NB4 (cell line): ENCODE measurements at regions not wholly inside any gene's neighbourhood (a gene's known extent, or its start where the extent isn't known, plus 50 kb on each side); places are given as distances from the start of the nearest gene placed in this dataset.

Experiments used
- DNase-seq: peaks from one replicate; pipeline ENCODE4 v3.0.0; 2010; ENCODE audit warnings: low read depth
- H3K4me3 ChIP-seq: one replicate; pipeline ENCODE4 v1.5.1; 2011; ENCODE audit warnings: mild to moderate bottlenecking, low read depth, low read length, moderate library complexity
- MYC ChIP-seq: IDR thresholded peaks from 2 replicates; pipeline ENCODE4 v1.6.1; 2011; ENCODE audit warnings: low read depth, low read length
- POLR2A ChIP-seq: IDR thresholded peaks from 2 replicates; pipeline ENCODE4 v1.6.1; 2011; ENCODE audit warnings: mild to moderate bottlenecking; ENCODE audit not compliant: insufficient read length; ENCODE audit errors: extremely low read depth
- TF ChIP-seq, protein P1 (sequence below): IDR thresholded peaks from one replicate; pipeline ENCODE4 v1.5.1; 2012; ENCODE audit warnings: low read depth, low read length
- TF ChIP-seq, protein P2 (sequence below): IDR thresholded peaks from 2 replicates; pipeline ENCODE4 v1.6.1; 2011; ENCODE audit warnings: low read depth, low read length

DNA sequence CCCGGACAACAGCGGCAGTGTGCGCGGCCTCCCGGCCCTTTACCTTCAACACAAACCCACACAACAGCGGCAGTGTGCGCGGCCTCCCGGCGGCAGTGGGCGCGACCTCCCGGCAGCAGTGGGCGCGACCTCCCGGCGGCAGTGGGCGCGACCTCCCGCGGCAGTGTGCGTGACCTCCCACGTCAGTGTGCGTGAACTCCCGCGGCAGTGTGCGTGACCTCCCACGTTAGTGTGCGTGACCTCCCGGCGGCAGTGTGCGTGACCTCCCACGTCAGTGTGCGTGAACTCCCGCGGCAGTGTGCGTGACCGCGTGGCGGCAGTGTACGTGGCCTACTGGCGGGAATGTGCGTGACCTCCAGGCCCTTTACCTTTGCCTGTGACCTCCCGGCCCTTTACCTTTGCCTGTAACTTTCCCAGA, 576.6 kb upstream of the FRG1 start:
- no peak overlapping the region for H3K4me3 ChIP-seq
- TF ChIP-seq POLR2A (no peak), MYC (no peak)
- TF ChIP-seq, protein P1, sequence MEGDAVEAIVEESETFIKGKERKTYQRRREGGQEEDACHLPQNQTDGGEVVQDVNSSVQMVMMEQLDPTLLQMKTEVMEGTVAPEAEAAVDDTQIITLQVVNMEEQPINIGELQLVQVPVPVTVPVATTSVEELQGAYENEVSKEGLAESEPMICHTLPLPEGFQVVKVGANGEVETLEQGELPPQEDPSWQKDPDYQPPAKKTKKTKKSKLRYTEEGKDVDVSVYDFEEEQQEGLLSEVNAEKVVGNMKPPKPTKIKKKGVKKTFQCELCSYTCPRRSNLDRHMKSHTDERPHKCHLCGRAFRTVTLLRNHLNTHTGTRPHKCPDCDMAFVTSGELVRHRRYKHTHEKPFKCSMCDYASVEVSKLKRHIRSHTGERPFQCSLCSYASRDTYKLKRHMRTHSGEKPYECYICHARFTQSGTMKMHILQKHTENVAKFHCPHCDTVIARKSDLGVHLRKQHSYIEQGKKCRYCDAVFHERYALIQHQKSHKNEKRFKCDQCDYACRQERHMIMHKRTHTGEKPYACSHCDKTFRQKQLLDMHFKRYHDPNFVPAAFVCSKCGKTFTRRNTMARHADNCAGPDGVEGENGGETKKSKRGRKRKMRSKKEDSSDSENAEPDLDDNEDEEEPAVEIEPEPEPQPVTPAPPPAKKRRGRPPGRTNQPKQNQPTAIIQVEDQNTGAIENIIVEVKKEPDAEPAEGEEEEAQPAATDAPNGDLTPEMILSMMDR = no peak
- TF ChIP-seq, protein P2, sequence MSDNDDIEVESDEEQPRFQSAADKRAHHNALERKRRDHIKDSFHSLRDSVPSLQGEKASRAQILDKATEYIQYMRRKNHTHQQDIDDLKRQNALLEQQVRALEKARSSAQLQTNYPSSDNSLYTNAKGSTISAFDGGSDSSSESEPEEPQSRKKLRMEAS = no peak
- no peak for DNase-seq

DNA sequence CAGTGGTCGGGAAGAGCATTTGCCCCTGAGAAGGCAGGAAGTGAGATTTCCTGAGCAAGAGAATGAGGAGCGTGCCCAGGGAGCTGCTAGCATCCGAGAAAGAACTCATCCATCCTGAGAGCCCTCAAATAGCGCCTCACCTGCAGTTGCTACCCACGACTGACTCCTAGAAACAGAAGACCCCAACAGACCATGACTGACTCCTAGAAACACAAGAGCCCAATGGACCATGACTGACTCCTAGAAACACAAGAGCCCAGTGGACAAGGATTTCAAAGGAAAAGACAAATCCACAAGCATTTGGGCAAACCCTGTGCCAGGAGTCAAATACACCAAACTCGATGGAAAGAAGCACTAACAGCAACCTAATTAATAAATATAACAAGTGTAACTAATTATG, 575.2 kb upstream of the FRG1 start:
- TF ChIP-seq MYC (no peak), POLR2A (no peak)
- TF ChIP-seq, protein P1 = no peak
- TF ChIP-seq, protein P2 = no peak
- DNase-seq = no peak
- H3K4me3 ChIP-seq = no peak overlapping the region

DNA sequence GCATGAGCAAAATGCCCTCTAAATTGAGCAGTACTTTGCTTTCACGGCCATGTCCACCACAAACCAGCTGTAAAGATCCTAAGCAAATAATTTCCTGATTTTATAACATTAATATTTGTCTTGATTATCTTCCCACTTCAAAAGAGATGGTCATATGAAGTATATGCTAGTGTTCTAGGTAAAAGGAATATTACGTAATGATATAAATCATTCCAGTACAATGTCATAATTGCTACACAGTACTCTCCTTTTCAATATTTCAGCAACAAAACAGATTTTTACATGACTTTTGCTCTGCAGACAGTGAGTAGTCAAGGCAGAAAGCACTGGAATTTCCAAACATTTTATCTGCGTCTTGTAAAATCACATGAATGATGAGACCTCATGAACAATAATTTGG, 572.8 kb upstream of the FRG1 start:
- no peak overlapping the region for H3K4me3 ChIP-seq
- DNase-seq = no peak
- TF ChIP-seq POLR2A (no peak), MYC (no peak)
- TF ChIP-seq, protein P1 = no peak
- TF ChIP-seq, protein P2 = no peak

DNA sequence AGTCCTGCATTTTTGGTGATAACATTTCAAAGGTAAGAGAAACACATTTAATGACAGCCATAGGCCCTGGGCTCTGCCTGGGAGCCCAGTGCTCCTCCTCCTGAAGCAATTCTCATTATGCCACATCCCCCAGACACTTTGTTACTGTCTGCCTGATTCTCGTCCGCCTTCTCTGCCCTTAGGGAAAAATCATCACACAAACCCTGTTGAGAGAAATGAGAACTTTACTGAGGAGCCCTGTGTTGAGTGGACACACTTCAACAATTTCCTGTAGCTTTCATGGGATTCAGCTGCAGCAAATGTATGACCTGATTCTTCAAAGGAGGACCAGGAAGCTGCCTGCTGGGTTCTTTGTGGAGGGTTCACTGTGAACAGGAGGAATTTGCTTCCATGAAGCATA, 566.5 kb upstream of the FRG1 start:
- TF ChIP-seq, protein P1 = no peak
- TF ChIP-seq POLR2A = no peak
- TF ChIP-seq, protein P2 = no peak
- no peak for TF ChIP-seq MYC

DNA sequence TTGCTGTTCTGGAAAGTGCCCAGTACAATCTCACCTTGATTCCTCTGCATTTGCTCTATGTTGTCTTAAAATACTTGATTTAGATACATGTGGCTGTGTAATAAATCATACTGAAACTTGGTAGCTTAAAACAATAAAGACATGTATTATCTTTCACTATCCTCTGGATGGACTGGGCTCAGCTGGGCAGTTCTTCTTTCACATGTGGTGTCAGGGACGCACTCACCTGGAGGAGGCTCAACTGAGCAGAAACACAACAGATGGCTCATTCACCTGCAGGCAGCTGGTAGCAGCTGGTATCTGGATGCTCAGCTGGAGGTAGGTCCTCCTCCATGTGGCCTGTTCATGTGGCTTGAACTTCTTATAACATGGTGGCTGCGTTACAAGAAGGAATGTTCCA, 563.8 kb upstream of the FRG1 start:
- no peak for DNase-seq
- TF ChIP-seq POLR2A = no peak
- no peak for TF ChIP-seq MYC
- TF ChIP-seq, protein P2 = no peak
- TF ChIP-seq, protein P1 = no peak
- no peak overlapping the region for H3K4me3 ChIP-seq

More for the DNA sequence above, 566.5 kb upstream of the FRG1 start:
- DNase-seq = no peak
- H3K4me3 ChIP-seq = no peak overlapping the region

DNA sequence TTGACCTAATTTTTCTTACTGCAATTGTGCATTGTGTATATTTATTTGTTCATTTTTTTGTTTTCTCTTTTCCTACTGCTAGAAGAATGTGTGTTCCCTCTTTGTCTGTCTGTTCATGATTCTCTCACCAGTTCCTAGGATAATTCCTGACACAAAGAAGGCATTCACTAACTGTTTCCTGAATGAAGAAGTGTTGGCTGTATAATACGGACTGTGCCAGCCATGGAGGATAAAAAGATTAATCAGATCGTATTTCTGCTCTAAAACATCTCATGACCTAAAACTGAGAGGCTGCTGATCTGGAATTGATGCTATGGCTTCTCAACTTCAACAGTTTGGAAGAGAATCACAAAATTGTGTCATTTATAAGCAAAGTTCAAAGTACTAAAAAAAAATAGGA, 563.1 kb upstream of the FRG1 start:
- no peak for DNase-seq
- TF ChIP-seq, protein P2 = no peak
- no peak overlapping the region for H3K4me3 ChIP-seq
